Loucy (cell line): ENCODE measurements at regions not wholly inside any gene's neighbourhood (a gene's known extent, or its start where the extent isn't known, plus 50 kb on each side); places are given as distances from the start of the nearest gene placed in this dataset.

Experiments used
- EZH2phosphoT487 ChIP-seq: fragments of 200-600 bp; IDR thresholded peaks from 2 replicates; pipeline ENCODE4 v1.6.1; 2018; ENCODE audit warnings: antibody characterized with exemption, mild to moderate bottlenecking, moderate library complexity, borderline replicate concordance
- TF ChIP-seq, protein P1 (sequence below): fragments of 200-600 bp; sonication (generic); conservative IDR thresholded peaks from 2 replicates; pipeline ENCODE4 v1.5.1; 2014; ENCODE audit warnings: mild to moderate bottlenecking, antibody characterized with exemption, low read length

DNA sequence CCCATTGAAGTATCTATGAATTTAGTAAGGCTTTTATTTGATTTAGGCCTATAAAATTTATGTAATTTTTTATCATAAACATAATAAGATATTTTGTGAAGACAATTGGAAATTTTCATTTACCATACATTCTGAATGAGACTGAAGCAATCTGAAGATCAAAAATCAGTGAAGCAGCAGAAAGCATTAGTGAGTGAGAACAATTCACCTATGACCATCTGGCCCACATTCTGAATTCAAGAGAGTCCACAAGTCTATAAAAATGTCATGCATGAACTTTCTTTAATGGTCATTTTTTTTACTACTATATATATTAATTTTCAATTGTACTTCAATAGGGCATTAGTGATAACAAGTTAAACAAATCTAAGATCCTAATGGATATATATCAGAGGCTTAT, 1026.6 kb upstream of the MAP3K7 start:
- TF ChIP-seq, protein P1, sequence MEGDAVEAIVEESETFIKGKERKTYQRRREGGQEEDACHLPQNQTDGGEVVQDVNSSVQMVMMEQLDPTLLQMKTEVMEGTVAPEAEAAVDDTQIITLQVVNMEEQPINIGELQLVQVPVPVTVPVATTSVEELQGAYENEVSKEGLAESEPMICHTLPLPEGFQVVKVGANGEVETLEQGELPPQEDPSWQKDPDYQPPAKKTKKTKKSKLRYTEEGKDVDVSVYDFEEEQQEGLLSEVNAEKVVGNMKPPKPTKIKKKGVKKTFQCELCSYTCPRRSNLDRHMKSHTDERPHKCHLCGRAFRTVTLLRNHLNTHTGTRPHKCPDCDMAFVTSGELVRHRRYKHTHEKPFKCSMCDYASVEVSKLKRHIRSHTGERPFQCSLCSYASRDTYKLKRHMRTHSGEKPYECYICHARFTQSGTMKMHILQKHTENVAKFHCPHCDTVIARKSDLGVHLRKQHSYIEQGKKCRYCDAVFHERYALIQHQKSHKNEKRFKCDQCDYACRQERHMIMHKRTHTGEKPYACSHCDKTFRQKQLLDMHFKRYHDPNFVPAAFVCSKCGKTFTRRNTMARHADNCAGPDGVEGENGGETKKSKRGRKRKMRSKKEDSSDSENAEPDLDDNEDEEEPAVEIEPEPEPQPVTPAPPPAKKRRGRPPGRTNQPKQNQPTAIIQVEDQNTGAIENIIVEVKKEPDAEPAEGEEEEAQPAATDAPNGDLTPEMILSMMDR, result no peak
- TF ChIP-seq EZH2phosphoT487, result no peak
